PC-9 (cell line): ENCODE measurements at regions not wholly inside any gene's neighbourhood (a gene's known extent, or its start where the extent isn't known, plus 50 kb on each side); places are given as distances from the start of the nearest gene placed in this dataset.

ENCODE experiments used
- EZH2 ChIP-seq: fragments of 200-600 bp; sonication (generic); IDR thresholded peaks from 2 replicates; pipeline ENCODE4 v1.8.0; 2017; ENCODE audit warnings: antibody characterized with exemption, low read depth
- TF ChIP-seq, protein P1 (sequence below): fragments of 200-600 bp; sonication (generic); conservative IDR thresholded peaks from 2 replicates; pipeline ENCODE4 v1.6.1; 2017; ENCODE audit warnings: mixed run types, antibody characterized with exemption, mild to moderate bottlenecking, moderate library complexity

DNA sequence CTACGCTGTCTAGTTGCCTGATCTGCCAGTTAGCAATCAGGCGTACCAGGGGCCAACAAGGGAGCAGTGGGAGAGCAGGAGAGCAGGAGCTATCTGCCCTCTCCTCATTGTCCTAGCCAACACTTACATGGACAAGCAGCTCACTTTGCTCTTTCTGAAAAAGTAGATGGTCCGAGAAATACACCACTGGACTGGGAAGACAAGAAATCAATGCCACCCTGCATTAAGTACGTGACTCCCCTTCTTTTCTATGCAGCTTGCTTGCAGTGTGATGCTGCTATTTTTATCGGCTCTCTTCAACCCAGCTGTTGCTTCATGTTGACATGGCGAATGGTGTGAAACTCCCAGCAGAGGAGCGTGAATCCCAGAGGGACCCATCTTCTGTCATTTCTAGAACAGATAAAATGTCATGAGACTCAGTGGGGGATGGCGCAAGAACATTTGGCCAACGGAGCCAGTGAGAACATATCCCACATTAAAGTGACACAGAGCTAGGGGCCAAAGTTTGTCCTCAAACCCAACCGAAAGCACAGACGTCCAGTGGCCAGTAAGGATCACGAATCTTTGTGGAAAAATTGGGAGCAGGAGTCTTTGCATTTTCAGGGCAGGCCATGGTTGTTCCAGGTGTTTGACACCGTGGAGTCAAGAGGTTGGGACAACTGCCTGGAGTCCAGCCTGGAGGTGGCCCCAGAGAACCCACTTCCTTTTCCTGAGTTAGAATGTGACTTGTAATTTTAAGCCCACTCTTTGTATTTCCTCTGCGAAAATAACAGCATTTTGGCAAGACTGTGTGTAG is 53.7 kb upstream of the MEF2A start:
- TF ChIP-seq, protein P1, sequence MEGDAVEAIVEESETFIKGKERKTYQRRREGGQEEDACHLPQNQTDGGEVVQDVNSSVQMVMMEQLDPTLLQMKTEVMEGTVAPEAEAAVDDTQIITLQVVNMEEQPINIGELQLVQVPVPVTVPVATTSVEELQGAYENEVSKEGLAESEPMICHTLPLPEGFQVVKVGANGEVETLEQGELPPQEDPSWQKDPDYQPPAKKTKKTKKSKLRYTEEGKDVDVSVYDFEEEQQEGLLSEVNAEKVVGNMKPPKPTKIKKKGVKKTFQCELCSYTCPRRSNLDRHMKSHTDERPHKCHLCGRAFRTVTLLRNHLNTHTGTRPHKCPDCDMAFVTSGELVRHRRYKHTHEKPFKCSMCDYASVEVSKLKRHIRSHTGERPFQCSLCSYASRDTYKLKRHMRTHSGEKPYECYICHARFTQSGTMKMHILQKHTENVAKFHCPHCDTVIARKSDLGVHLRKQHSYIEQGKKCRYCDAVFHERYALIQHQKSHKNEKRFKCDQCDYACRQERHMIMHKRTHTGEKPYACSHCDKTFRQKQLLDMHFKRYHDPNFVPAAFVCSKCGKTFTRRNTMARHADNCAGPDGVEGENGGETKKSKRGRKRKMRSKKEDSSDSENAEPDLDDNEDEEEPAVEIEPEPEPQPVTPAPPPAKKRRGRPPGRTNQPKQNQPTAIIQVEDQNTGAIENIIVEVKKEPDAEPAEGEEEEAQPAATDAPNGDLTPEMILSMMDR = no peak
- no peak for TF ChIP-seq EZH2
